ENCODE measurements at regions not wholly inside any gene's neighbourhood (a gene's known extent, or its start where the extent isn't known, plus 50 kb on each side); places are given as distances from the start of the nearest gene placed in this dataset.

DNA sequence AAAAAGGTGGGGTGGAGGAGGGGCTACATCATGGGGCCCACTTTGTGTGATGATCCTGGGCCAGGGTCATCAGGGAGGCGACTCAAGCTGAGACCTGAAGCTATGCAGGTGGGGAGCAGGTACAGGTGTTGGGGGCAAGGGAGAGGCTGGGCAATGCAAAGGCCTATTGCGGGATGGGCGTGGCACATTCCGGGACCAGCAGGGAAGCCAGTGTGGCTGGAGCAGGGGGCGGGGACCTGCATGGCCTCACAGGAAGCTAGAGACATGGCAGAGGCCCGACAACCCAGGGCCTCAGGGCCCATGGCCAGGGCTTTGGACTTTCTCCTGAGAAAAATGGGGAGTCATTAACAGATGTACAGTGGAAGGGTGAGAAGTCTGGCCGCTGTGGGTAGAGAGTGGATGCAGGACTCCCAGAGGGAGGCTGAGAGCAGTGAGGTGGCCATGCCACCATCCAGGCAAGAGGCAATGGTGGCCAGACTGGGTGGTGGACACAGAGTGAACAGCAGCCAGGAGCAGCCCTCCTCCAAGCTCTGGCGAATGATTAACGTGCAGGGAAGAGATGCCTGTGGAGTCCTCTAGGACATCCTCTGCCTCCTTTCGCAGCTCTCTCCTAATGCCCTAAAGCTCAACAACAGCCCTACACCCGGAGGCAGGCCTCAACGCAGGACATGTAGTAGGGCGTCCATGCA lies 122.6 kb upstream of the ATP2B2 start:
- ATAC-seq (no peak), DNase-seq (no peak)
- no peaks in the 10 kb centered on the region for H3K36me3 Mint-ChIP-seq (ENCODE audit: insufficient read depth)
- no peaks in the 10 kb centered on the region for H3K4me1 Mint-ChIP-seq (ENCODE audit: low read depth)
- H3K27me3 Mint-ChIP-seq (ENCODE audit: low read depth) = peaks cover 2% of the 10 kb centered on the region
- H3K4me3 Mint-ChIP-seq = no peak overlapping the region
- H3K9me3 Mint-ChIP-seq = no peaks in the 10 kb centered on the region

DNA sequence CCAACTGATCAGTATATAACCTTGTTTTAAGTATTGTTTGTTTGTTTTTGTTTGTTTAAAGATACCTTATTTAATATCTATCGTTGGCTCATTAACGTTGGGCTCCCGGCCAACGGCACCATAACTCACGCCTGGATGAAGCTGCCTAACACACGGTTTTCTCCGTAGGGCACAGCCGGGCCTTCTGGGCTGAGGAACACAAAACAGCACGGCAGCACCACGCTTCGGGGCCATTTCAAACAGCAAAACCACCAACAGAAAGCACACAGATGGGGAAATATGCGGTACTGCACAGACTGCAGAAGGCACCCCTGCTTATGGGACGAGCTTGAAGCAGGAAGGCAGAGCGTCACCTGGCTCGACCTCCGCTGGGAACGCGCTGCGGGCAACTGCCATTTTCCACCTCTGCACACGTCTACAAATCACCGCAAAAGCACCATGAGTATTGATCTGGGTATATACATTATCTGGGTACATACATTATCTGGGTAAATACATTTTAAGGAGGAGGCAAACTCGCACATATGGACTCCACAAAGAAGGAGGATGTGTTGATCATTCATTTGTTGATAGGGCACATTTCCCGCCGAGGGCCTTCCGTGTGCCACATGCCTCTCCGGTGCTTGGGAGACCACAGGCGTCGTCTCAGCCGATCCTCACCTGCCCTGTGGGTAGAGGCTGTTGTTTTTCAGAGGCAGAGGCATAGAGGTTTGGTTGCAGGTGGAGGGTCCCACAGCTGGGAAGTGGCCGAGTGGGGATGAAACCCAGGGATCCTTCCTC lies 123.7 kb upstream of the ATP2B2 start:
- Mint-ChIP-seq H3K27me3 (ENCODE audit: low read depth) (peaks cover 2% of the 10 kb centered on the region), H3K36me3 (ENCODE audit: insufficient read depth) (no peaks in the 10 kb centered on the region), H3K9me3 (no peaks in the 10 kb centered on the region), H3K4me1 (ENCODE audit: low read depth) (no peaks in the 10 kb centered on the region), H3K4me3 (no peak overlapping the region)
- ATAC-seq (no peak), DNase-seq (no peak)

DNA sequence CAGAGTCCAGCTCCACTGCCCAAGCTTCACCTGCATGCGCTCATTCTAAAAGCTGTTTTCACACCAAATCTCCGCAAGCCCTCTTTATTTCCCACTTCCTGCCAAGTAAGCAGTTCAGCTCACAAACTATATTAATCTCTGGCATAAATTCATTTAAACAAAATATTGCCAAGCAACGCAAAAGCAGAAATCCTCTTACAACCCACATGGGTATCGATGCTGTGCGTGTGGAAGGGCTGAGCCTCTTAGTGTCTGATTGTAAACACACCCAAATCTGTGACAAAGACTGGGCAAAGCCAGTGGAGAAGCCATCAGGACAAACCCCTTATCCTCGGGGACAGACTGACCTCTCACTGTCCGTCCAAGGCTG lies 124.3 kb upstream of the ATP2B2 start:
- Mint-ChIP-seq H3K9me3 (no peaks in the 10 kb centered on the region), H3K27me3 (ENCODE audit: low read depth) (peaks cover 2% of the 10 kb centered on the region), H3K4me3 (no peak overlapping the region), H3K36me3 (ENCODE audit: insufficient read depth) (no peaks in the 10 kb centered on the region), H3K4me1 (ENCODE audit: low read depth) (no peaks in the 10 kb centered on the region)
- DNase-seq (no peak), ATAC-seq (no peak)

DNA sequence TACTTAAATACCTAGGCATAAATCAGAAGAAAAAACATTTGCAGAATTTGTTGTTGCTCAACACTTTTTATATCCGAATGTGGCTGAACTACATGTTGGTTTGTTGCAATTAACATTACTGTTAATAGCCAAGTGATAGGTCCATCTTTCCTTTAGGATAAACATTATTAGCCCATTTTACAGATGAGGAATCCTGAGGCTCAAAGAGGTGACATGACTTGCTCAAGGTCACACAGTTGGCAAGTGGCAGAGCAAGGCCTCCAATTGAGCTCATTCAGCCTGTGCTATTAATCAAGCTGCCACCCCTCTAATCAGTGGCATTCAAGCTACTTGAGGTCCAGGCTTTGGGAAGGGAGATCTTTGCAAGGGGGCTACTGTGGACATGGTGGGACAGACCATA lies 125.8 kb upstream of the ATP2B2 start:
- H3K4me3 Mint-ChIP-seq = no peak overlapping the region
- H3K36me3 Mint-ChIP-seq (ENCODE audit: insufficient read depth) = no peaks in the 10 kb centered on the region

DNA sequence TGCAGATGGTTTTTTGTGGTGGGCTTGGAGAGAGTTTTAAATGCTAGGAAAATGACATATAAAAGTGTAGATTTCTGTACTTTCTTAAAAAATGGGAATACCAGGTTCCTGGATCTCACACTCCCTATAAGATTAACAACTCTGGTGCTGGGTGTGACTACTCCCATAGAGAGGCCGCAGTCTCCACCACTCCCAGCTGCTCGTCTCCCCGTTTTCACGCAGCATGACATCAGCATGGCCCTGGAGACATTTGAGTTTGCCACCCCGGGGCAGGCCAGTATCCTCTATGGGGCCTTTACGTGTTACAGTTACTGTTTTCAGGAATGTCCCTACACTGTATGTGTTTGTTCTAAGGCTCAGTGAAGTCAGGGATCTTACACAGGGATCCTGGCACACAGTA lies 126.7 kb upstream of the ATP2B2 start:
- Mint-ChIP-seq H3K4me3 (no peak overlapping the region), H3K27me3 (ENCODE audit: low read depth) (peaks cover 2% of the 10 kb centered on the region), H3K4me1 (ENCODE audit: low read depth) (no peaks in the 10 kb centered on the region), H3K36me3 (ENCODE audit: insufficient read depth) (no peaks in the 10 kb centered on the region), H3K9me3 (peaks cover 6% of the 10 kb centered on the region)
- no peak for DNase-seq
- ATAC-seq = no peak

More for the DNA sequence above, 125.8 kb upstream of the ATP2B2 start:
- Mint-ChIP-seq H3K27me3 (ENCODE audit: low read depth) (peaks cover 2% of the 10 kb centered on the region), H3K4me1 (ENCODE audit: low read depth) (no peaks in the 10 kb centered on the region), H3K9me3 (no peaks in the 10 kb centered on the region)
- DNase-seq (no peak), ATAC-seq (no peak)

DNA sequence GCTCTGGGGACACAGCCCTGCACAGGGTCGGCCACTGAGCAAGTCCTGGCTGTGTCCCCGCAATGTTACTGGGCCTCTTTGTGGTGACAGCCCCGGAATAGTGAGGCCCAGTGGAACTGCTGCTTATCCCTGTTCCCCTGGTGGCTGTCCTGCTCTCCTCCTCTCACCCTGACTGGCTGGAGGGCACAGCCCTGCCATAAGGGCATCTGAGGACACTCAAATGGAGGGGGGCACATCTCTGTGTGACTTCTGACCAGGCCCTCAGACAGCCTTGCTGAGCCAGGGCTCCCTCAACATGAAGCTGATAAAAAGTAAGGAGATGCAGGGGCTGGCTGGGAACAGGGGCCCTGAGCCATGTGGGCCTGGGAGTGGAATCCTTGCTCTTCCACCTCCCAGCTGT lies 127.4 kb upstream of the ATP2B2 start:
- no peaks in the 10 kb centered on the region for H3K36me3 Mint-ChIP-seq (ENCODE audit: insufficient read depth)
- H3K4me3 Mint-ChIP-seq = no peak overlapping the region
- H3K27me3 Mint-ChIP-seq (ENCODE audit: low read depth) = peaks cover 2% of the 10 kb centered on the region
- H3K9me3 Mint-ChIP-seq = peaks cover 12% of the 10 kb centered on the region
- DNase-seq (no peak), ATAC-seq (no peak)
- no peaks in the 10 kb centered on the region for H3K4me1 Mint-ChIP-seq (ENCODE audit: low read depth)

DNA sequence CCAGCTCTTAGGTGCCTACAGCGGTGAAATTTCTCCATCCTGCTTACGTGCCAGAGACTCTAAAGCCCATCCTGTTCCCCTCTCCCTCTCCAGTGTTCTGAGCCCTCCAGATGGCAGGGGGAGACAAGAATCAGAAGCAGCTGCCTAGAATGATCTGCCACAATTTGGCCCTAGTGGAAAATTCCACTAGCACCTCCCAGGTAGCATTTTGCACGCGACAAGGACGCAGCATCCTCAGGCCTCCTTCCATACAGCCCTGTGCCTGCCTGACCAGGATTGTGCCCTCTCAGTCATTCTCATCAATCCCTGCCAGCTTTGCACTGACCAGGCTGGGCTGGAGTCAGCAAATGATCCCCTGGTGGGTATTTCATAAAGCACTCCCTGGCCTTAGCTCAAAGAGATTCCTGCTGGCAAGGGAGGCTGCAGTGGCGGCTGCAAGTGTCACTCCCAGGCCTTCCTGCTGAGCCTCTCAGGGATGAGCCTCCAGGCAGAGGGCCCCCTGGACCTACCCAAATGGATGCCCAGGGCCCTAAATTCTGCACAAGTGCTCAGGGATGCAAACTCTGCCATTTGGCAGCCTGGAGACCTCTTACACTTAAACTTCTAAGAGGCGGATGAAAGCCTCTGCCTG lies 130.2 kb upstream of the ATP2B2 start:
- peaks cover 23% of the 10 kb centered on the region for H3K9me3 Mint-ChIP-seq
- H3K4me3 Mint-ChIP-seq = no peak overlapping the region
- peaks cover 4% of the 10 kb centered on the region for H3K27me3 Mint-ChIP-seq (ENCODE audit: low read depth)

DNA sequence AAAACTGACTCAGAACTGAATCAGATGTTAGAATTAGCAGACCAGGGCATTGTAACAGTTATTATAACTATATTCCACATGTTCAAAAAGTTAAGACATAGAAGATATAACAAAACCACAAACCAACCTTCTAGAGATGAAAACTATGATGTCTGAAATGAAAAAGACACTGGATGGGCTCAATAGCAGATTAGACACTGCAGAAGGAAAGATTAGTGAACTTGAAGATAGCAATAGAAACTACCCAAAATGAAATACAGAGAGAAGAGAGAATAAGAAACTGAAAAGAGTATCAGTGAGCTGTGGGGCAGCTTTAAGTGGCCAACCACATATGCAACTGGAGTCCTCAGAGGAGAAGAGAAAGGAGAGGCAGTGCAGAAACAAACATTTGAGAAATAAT lies 132.0 kb upstream of the ATP2B2 start:
- ATAC-seq = no peak
- H3K27me3 Mint-ChIP-seq (ENCODE audit: low read depth) = peaks cover 13% of the 10 kb centered on the region
- no peak overlapping the region for H3K4me3 Mint-ChIP-seq
- H3K4me1 Mint-ChIP-seq (ENCODE audit: low read depth) = no peaks in the 10 kb centered on the region
- H3K36me3 Mint-ChIP-seq (ENCODE audit: insufficient read depth) = no peaks in the 10 kb centered on the region
- peaks cover 23% of the 10 kb centered on the region for H3K9me3 Mint-ChIP-seq
- DNase-seq = no peak

More for the DNA sequence above, 130.2 kb upstream of the ATP2B2 start:
- Mint-ChIP-seq H3K36me3 (ENCODE audit: insufficient read depth) (no peaks in the 10 kb centered on the region), H3K4me1 (ENCODE audit: low read depth) (no peaks in the 10 kb centered on the region)
- ATAC-seq = no peak
- DNase-seq = no peak

DNA sequence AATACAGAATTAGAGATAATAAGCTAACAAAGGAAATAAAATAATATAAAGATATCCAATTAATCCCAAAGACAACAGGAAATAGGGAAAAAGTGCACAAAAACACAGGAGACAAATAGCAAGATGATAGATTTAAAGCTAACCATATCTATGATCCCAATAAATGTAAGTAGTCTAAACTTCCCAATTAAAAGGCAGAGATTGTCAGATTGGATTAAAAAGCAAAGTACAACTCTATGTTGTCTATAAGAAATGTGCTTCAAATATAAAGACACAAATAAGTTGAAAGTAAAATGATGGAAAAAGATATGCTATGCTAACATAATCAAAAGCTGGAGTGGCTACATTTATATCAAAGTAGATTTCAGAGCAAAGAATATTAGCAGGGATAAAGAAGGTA lies 133.1 kb upstream of the ATP2B2 start:
- DNase-seq = no peak
- Mint-ChIP-seq H3K27me3 (ENCODE audit: low read depth) (peaks cover 13% of the 10 kb centered on the region), H3K4me3 (no peak overlapping the region), H3K4me1 (ENCODE audit: low read depth) (no peaks in the 10 kb centered on the region), H3K9me3 (peaks cover 23% of the 10 kb centered on the region), H3K36me3 (ENCODE audit: insufficient read depth) (no peaks in the 10 kb centered on the region)
- ATAC-seq = no peak

DNA sequence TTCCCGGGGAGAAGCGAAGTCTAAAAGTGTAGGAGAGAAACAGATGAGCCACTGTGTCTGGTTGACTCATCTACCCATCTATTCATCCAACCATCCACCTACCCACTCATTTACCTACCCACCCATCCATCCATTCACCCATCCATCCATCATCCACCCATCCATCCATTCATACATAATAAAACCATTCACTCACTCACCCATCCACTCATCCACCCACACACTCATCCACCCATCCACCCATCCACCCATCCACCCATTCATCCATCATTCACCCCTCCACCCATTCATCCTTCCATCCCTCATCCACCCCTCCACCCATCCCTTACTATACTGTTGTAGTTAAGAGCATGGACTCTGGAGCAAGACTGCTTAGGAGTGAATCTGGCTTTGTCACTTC lies 136.4 kb upstream of the ATP2B2 start:
- no peaks in the 10 kb centered on the region for H3K4me1 Mint-ChIP-seq (ENCODE audit: low read depth)
- no peak for ATAC-seq
- peaks cover 19% of the 10 kb centered on the region for H3K9me3 Mint-ChIP-seq
- H3K27me3 Mint-ChIP-seq (ENCODE audit: low read depth) = peaks cover 13% of the 10 kb centered on the region
- no peak for DNase-seq
- no peaks in the 10 kb centered on the region for H3K36me3 Mint-ChIP-seq (ENCODE audit: insufficient read depth)
- H3K4me3 Mint-ChIP-seq = no peak overlapping the region

DNA sequence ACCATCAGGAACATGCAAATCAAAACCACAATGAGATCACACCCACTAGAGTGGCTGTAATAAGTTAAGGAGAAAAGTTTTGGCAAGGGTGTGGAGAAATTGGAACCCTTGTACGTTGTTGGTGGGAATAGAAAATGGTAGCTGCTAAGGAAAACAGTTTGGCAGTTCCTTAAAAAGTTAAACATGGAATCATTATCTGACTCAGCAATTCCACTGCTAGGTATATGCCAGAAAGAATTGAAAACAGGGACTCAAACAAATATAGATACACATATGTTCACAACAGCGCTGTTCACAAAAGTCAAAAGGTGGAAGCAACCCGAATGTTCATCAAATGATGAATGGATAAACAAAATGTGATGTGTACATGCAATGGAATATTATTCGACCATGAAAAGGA lies 138.8 kb upstream of the ATP2B2 start:
- Mint-ChIP-seq H3K4me1 (ENCODE audit: low read depth) (no peaks in the 10 kb centered on the region), H3K9me3 (no peaks in the 10 kb centered on the region), H3K4me3 (no peak overlapping the region), H3K36me3 (ENCODE audit: insufficient read depth) (no peaks in the 10 kb centered on the region), H3K27me3 (ENCODE audit: low read depth) (peaks cover 13% of the 10 kb centered on the region)
- no peak for DNase-seq
- no peak for ATAC-seq

DNA sequence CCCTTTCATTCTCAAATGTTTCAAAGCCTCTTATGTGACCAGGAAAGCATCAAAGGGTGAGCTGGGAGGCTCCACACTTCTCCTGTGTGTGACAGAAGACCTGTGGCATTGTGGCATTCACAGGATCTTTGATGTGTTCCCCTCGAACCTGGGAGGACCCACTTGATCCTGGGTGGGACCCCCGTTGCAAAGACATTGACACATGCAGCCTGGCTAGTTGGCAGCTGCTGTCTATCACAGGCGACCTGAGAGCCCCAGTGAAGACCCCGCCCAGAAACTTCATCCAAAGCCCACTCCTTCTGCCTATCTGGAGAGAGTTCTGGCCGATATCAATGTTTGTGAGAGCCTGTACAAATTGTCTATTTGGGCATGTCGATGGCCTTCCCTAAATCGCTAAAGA lies 140.4 kb upstream of the ATP2B2 start:
- Mint-ChIP-seq H3K4me3 (no peak overlapping the region), H3K4me1 (ENCODE audit: low read depth) (no peaks in the 10 kb centered on the region), H3K36me3 (ENCODE audit: insufficient read depth) (no peaks in the 10 kb centered on the region), H3K27me3 (ENCODE audit: low read depth) (peaks cover 8% of the 10 kb centered on the region), H3K9me3 (no peaks in the 10 kb centered on the region)
- ATAC-seq = no peak
- DNase-seq = no peak

DNA sequence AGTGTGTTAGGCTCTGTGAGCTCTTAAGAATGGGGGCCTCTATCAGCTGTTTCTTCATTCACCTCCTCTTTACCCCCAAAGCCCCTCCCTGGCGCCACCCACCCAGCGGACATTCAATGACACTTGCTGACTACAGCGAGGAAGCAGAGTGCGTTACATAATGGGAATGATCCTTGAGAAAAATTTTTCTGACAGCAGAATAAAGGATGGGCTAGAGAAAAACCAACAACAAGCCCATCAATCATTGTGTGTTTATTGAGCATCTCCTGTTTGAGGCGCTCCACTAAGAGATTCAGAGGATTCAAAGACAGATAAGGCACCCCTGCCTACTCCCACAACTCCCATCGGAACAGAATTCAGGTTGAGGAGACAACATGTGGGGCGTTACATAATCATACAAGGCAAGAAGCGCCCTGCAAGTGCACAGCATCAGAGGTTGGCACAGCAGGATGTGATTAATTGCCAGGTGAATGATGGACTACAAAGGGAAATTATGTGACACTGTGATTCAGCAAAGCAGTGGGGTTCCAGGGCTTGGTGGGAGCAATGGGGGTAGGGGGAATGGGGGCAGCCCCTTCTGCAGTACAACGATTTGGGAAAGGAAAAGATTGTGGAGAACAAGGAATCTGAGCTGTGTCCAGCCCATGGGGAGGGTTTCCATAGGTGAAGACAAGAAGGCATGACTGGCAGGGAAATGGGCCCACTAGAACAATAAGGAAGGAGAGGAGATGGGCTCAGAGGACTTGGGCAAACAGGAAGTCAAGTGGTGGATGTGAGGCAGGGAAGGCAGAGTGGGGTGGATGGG lies 141.3 kb upstream of the ATP2B2 start:
- H3K4me1 Mint-ChIP-seq (ENCODE audit: low read depth) = no peaks in the 10 kb centered on the region
- ATAC-seq = no peak
- no peak for DNase-seq
- no peak overlapping the region for H3K4me3 Mint-ChIP-seq
- H3K36me3 Mint-ChIP-seq (ENCODE audit: insufficient read depth) = no peaks in the 10 kb centered on the region
- H3K27me3 Mint-ChIP-seq (ENCODE audit: low read depth) = peaks cover 5% of the 10 kb centered on the region
- no peaks in the 10 kb centered on the region for H3K9me3 Mint-ChIP-seq

DNA sequence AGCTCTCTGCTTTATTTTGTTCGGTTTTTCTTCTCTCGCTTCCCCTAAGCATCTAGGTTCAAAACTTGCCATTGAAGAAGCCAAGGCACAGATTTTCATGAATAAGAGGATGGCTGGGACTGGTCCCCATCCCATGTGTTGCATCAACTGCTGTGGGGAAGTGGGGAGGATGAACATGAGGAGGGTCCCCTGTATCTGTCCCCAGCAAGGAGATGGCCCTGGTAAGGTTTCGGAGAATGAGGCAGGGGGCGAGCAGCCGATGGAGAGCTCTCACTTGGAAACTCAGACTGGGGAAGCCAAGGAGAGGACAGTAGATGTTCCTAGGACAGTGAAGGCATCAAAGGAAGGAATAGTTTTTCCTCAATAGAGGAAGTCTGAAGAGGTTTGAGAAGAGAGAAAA lies 142.0 kb upstream of the ATP2B2 start:
- H3K27me3 Mint-ChIP-seq (ENCODE audit: low read depth) = peaks cover 2% of the 10 kb centered on the region
- DNase-seq = no peak
- H3K4me1 Mint-ChIP-seq (ENCODE audit: low read depth) = no peaks in the 10 kb centered on the region
- no peaks in the 10 kb centered on the region for H3K36me3 Mint-ChIP-seq (ENCODE audit: insufficient read depth)
- no peaks in the 10 kb centered on the region for H3K9me3 Mint-ChIP-seq
- H3K4me3 Mint-ChIP-seq = no peak overlapping the region
- no peak for ATAC-seq

All from activated T-cell treated with anti-CD3 and anti-CD28 coated beads, Interleukin-2, amount 50 U/mL, for 4 hours (primary cell).